GM12878 (cell line): ENCODE measurements at regions not wholly inside any gene's neighbourhood (a gene's known extent, or its start where the extent isn't known, plus 50 kb on each side); places are given as distances from the start of the nearest gene placed in this dataset.

Experiments used
- ATAC-seq: fragments of 200-7000 bp; cut with Tn5 transposase; 3 replicates; pipeline ENCODE4 v1.9.1; 2020; ENCODE audit warnings: mild to moderate bottlenecking, moderate library complexity
- BruUV-seq: library from RNA; stranded (reverse); fragments of 400-500 nt; replicated peaks from 2 replicates; lab custom pipeline; 2021; lab: Mats Ljungman, UMichigan
- CTCF ChIA-PET: fragments of 300-600 bp; sonication (Branson Sonifier 250); formaldehyde crosslinking; extraction: SDS; loops from one replicate; lab custom pipeline; 2021; ENCODE audit warnings: inconsistent platforms; lab: Yijun Ruan, JAX
- POLR2A ChIA-PET: fragments of 350-600 bp; formaldehyde crosslinking; extraction: SDS; loops from one replicate; lab custom pipeline; 2021; ENCODE audit warnings: inconsistent platforms; lab: Charles Lee
- RAD21 ChIA-PET: fragments of 300-600 bp; sonication (Branson Sonifier 250); formaldehyde crosslinking; loops from one replicate; lab custom pipeline; 2023; ENCODE audit warnings: antibody characterized with exemption; ENCODE audit not compliant: unreplicated experiment; lab: Charles Lee
- SMC1A ChIA-PET: fragments of 300-600 bp; sonication (Branson Sonifier 250); formaldehyde crosslinking; loops from one replicate; lab custom pipeline; 2023; ENCODE audit not compliant: unreplicated experiment, uncharacterized antibody; lab: Charles Lee
- DNase-seq: peaks from one replicate; pipeline ENCODE4 v3.0.0-alpha.2; 2011; ENCODE audit warnings: low read depth, low spot score
- FAIRE-seq: peaks from 3 replicates; lab custom pipeline; 2011; peaks lifted over from hg19 to GRCh38; lab: Jason Lieb, UNC
- H2AFZ ChIP-seq: 2 replicates; pipeline ENCODE4 v1.6.0; 2011; ENCODE audit warnings: low read depth, low read length, control low read depth; ENCODE audit not compliant: control insufficient read depth
- H3K27ac ChIP-seq: 2 replicates; pipeline ENCODE4 v1.5.1; 2011; ENCODE audit warnings: control low read depth; ENCODE audit not compliant: control insufficient read depth, insufficient read depth
- H3K27me3 ChIP-seq, 2 experiments: replicated peaks in 1 of 2; 2 replicates each; pipeline versions ENCODE4 v1.6.0 to v1.6.1; 2011; ENCODE audit warnings: low read length in 1 of 2; ENCODE audit not compliant: control insufficient read depth in 2 of 2, insufficient read depth in 2 of 2
- H3K36me3 ChIP-seq, 2 experiments: 2 replicates each; pipeline ENCODE4 v1.5.1; 2011; ENCODE audit warnings: low read length in 1 of 2; ENCODE audit not compliant: control insufficient read depth in 2 of 2, insufficient read depth in 2 of 2
- H3K4me1 ChIP-seq: 2 replicates; pipeline ENCODE4 v1.6.1; 2011; ENCODE audit warnings: mild to moderate bottlenecking, low read length, moderate library complexity, mixed read lengths; ENCODE audit not compliant: control insufficient read depth, insufficient read depth
- H3K4me2 ChIP-seq: 2 replicates; pipeline ENCODE4 v1.6.0; 2011; ENCODE audit warnings: control low read depth; ENCODE audit not compliant: control insufficient read depth, insufficient read depth
- H3K4me3 ChIP-seq: fragments of 200-600 bp; sonication (generic); 2 replicates; pipeline ENCODE4 v1.5.1; 2016
- H3K79me2 ChIP-seq: 2 replicates; pipeline ENCODE4 v1.6.0; 2011; ENCODE audit warnings: low read length; ENCODE audit not compliant: control insufficient read depth, insufficient read depth
- H3K9ac ChIP-seq: 2 replicates; pipeline ENCODE4 v1.8.0; 2011; ENCODE audit warnings: low read length, control low read depth, mixed read lengths; ENCODE audit not compliant: control insufficient read depth, insufficient read depth
- H3K9me3 ChIP-seq: replicated peaks from 3 replicates; pipeline ENCODE4 v1.5.1; 2011; ENCODE audit warnings: mild to moderate bottlenecking, low read length; ENCODE audit not compliant: control insufficient read depth, insufficient read depth
- H4K20me1 ChIP-seq: 2 replicates; pipeline ENCODE4 v1.6.0; 2011; ENCODE audit not compliant: control insufficient read depth, insufficient read depth
- ATF7 ChIP-seq: fragments of 450-650 bp; IDR thresholded peaks from 2 replicates; pipeline ENCODE4 v1.6.1; 2016; ENCODE audit warnings: low read depth, mild to moderate bottlenecking
- BRCA1 ChIP-seq: IDR thresholded peaks from 2 replicates; pipeline ENCODE4 v1.6.1; 2011; ENCODE audit warnings: low read depth, low read length, improper control_type of control experiment
- CBX5 ChIP-seq: sonication (generic); IDR thresholded peaks from 2 replicates; pipeline ENCODE4 v1.6.1; 2016; ENCODE audit warnings: low read depth, moderate library complexity, mild to moderate bottlenecking, inconsistent platforms
- CEBPB ChIP-seq, 2 experiments: fragments of 150-350 bp in 1 of 2; IDR thresholded peaks; 2 replicates each; pipeline ENCODE4 v1.6.1; 2012 to 2014; ENCODE audit warnings: low read depth in 2 of 2, low read length in 2 of 2, borderline replicate concordance in 1 of 2, inconsistent platforms in 1 of 2
- CHD2 ChIP-seq: IDR thresholded peaks from 2 replicates; pipeline ENCODE4 v1.6.1; 2011; ENCODE audit warnings: low read depth, low read length, improper control_type of control experiment, borderline replicate concordance
- CHD4 ChIP-seq: fragments of 200-600 bp; sonication (generic); IDR thresholded peaks from 2 replicates; pipeline ENCODE4 v1.6.1; 2016; ENCODE audit warnings: mild to moderate bottlenecking
- E2F4 ChIP-seq: IDR thresholded peaks from 2 replicates; pipeline ENCODE4 v1.6.1; 2012; ENCODE audit warnings: low read depth, low read length, improper control_type of control experiment
- EGR1 ChIP-seq, 2 experiments: IDR thresholded peaks; 1 replicate in 1 of 2; 2 replicates in 1 of 2; pipeline ENCODE4 v1.6.1; 2011 to 2012; ENCODE audit warnings: low read depth in 2 of 2, low read length in 2 of 2, borderline replicate concordance in 1 of 2, mild to moderate bottlenecking in 1 of 2, moderate library complexity in 1 of 2
- MEF2B ChIP-seq: fragments of 450-650 bp; IDR thresholded peaks from 2 replicates; pipeline ENCODE4 v1.6.1; 2018; ENCODE audit warnings: mild to moderate bottlenecking, moderate library complexity; ENCODE audit not compliant: partially characterized antibody, poor library complexity, severe bottlenecking
- MXI1 ChIP-seq: fragments of 150-350 bp; IDR thresholded peaks from 2 replicates; pipeline ENCODE4 v1.6.1; 2011; ENCODE audit warnings: low read depth, mild to moderate bottlenecking, inconsistent platforms, low read length, improper control_type of control experiment
- POLR2A ChIP-seq: IDR thresholded peaks from 2 replicates; pipeline ENCODE4 v1.6.1; 2011; ENCODE audit warnings: low read depth, mild to moderate bottlenecking, low read length
- SIN3A ChIP-seq: IDR thresholded peaks from 2 replicates; pipeline ENCODE4 v1.6.1; 2012; ENCODE audit warnings: low read depth, low read length, improper control_type of control experiment
- SMARCA5 ChIP-seq: fragments of 450-650 bp; IDR thresholded peaks from 2 replicates; pipeline ENCODE4 v1.6.1; 2017; ENCODE audit warnings: mild to moderate bottlenecking
- SPI1 ChIP-seq: IDR thresholded peaks from 2 replicates; pipeline ENCODE4 v1.6.1; 2011; ENCODE audit warnings: low read depth, mild to moderate bottlenecking, low read length, moderate library complexity, borderline replicate concordance; ENCODE audit not compliant: insufficient read depth
- SRF ChIP-seq, 2 experiments: IDR thresholded peaks; 2 replicates each; pipeline ENCODE4 v1.6.1; 2011; ENCODE audit warnings: low read depth in 2 of 2, low read length in 2 of 2, mild to moderate bottlenecking in 1 of 2, moderate library complexity in 1 of 2
- TAF1 ChIP-seq: IDR thresholded peaks from 2 replicates; pipeline ENCODE4 v1.6.1; 2011; ENCODE audit warnings: mild to moderate bottlenecking, low read depth, low read length, borderline replicate concordance
- TBL1XR1 ChIP-seq: IDR thresholded peaks from 2 replicates; pipeline ENCODE4 v1.6.1; 2012; ENCODE audit warnings: low read depth, low read length, improper control_type of control experiment
- ZNF687 ChIP-seq: fragments of 450-650 bp; IDR thresholded peaks from 2 replicates; pipeline ENCODE4 v1.6.1; 2017; ENCODE audit warnings: mild to moderate bottlenecking, moderate library complexity
- in situ Hi-C: fragments of 300-500 bp; cut with MboI; formaldehyde crosslinking; loops from 9 replicates; pipeline ENCODE4 v1.14.3; 2018; ENCODE audit warnings: mixed read lengths
- intact Hi-C: fragments of 100-400 bp; cut with micrococcal nuclease; formaldehyde crosslinking; loops from one replicate; pipeline ENCODE4 v1.14.2; 2022; ENCODE audit not compliant: unreplicated experiment

- H2AFZ ChIP-seq = no peak overlapping the region
- intact Hi-C loops = no loop called here
- POLR2A ChIA-PET = no interaction called here
- DNase-seq = no peak
- TF ChIP-seq SIN3A = no peak
- peak; percentile 47; the same call in 1 of the 2 replicates for TF ChIP-seq ATF7
- no peak for TF ChIP-seq CHD2
- no peak for TF ChIP-seq SMARCA5
- TF ChIP-seq EGR1 (IDR thresholded peaks at IDR 0.05; ENCODE audit: borderline replicate concordance in 1 of 2, low read depth in 2 of 2, low read length in 2 of 2) = no peak
- TF ChIP-seq SRF (IDR thresholded peaks at IDR 0.05; ENCODE audit: low read depth in 2 of 2, low read length in 2 of 2) = no peak
- peak; percentile 48; the same call in 1 of the 2 replicates for TF ChIP-seq SPI1
- peak in 1 of 2 experiments; percentile 71; a peak in 1 of 4 replicates for TF ChIP-seq CEBPB (IDR thresholded peaks at IDR 0.05; ENCODE audit: borderline replicate concordance in 1 of 2, low read depth in 2 of 2, low read length in 2 of 2)
- no peak for TF ChIP-seq POLR2A
- no peak for TF ChIP-seq CHD4
- no peak for TF ChIP-seq TAF1
- no peak for TF ChIP-seq MXI1
- TF ChIP-seq ZNF687 = no peak
- no peak for TF ChIP-seq MEF2B
- TF ChIP-seq CBX5 = no peak
- TF ChIP-seq E2F4 = no peak
- TF ChIP-seq TBL1XR1 = no peak
- TF ChIP-seq BRCA1 = no peak
- TF ChIP-seq, all 136 proteins: peak for 3
- peak; percentile 47 for ATAC-seq
- Histone ChIP-seq H3K4me1 (peaks cover 3% of the 10 kb centered on the region; the same call in 1 of the 2 replicates), H3K9me3 (no peaks in the 10 kb centered on the region; the same call in 2 of the 3 replicates), H3K27me3 (no peaks in the 10 kb centered on the region), H3K79me2 (no peaks in the 10 kb centered on the region), H3K4me3 (no peak overlapping the region), H3K36me3 (no peaks in the 10 kb centered on the region), H4K20me1 (no peaks in the 10 kb centered on the region), H3K27ac (no peak overlapping the region), H3K9ac (no peak overlapping the region), H3K4me2 (no peak overlapping the region)
- FAIRE-seq = no peak
- ChIA-PET RAD21 (no interaction called here), CTCF (no interaction called here), SMC1A (no interaction called here)
- BruUV-seq = no TSS peak
- in situ Hi-C loops = no loop called here
Measured at GRCh38 chrX:39563178-39563577, 534.6 kb downstream of the BCOR start.
